Endothelial cell of umbilical vein (primary cell): ENCODE measurements at regions not wholly inside any gene's neighbourhood (a gene's known extent, or its start where the extent isn't known, plus 50 kb on each side); places are given as distances from the start of the nearest gene placed in this dataset.

ENCODE experiments used
- BruUV-seq: library from RNA; stranded (reverse); fragments of 400-500 nt; replicated peaks from 2 replicates; lab custom pipeline; 2021; lab: Mats Ljungman, UMichigan
- CTCF ChIA-PET: fragments of 300-600, 350-600 bp; sonication (Branson Sonifier 250); formaldehyde crosslinking; loops from one replicate; lab custom pipeline; 2021; ENCODE audit warnings: antibody characterized with exemption, inconsistent platforms; lab: Charles Lee
- POLR2A ChIA-PET: fragments of 300-600, 350-600 bp; sonication (Branson Sonifier 250); formaldehyde crosslinking; loops from one replicate; lab custom pipeline; 2021; ENCODE audit warnings: antibody characterized with exemption, inconsistent platforms; lab: Charles Lee
- DNase-seq: peaks from one replicate; pipeline ENCODE4 v3.0.0-alpha.2; 2011; ENCODE audit warnings: low read depth, low spot score
- FAIRE-seq: peaks from 2 replicates; lab custom pipeline; 2011; peaks lifted over from hg19 to GRCh38; lab: Jason Lieb, UNC
- H2AFZ ChIP-seq: 2 replicates; pipeline ENCODE4 v1.6.0; 2012; ENCODE audit warnings: low read depth, low read length, control low read depth, inconsistent platforms
- H3K27ac ChIP-seq: 2 replicates; pipeline ENCODE4 v1.5.1; 2011; ENCODE audit warnings: low read depth, mild to moderate bottlenecking, control low read depth, low read length, moderate library complexity; ENCODE audit not compliant: insufficient read depth
- H3K27me3 ChIP-seq, 2 experiments: 2 replicates each; pipeline versions ENCODE4 v1.6.0 to v1.6.1; 2011; ENCODE audit warnings: low read length in 2 of 2, mixed read lengths in 1 of 2; ENCODE audit not compliant: control insufficient read depth in 2 of 2, insufficient read depth in 2 of 2
- H3K36me3 ChIP-seq, 2 experiments: 2 replicates in 1 of 2; 3 replicates in 1 of 2; pipeline ENCODE4 v1.5.1; 2011; ENCODE audit warnings: low read length in 2 of 2, mild to moderate bottlenecking in 1 of 2, moderate library complexity in 1 of 2; ENCODE audit not compliant: control insufficient read depth in 2 of 2, insufficient read depth in 2 of 2; ENCODE audit errors: extremely low read depth in 1 of 2
- H3K4me1 ChIP-seq: 3 replicates; pipeline ENCODE4 v1.5.1; 2011; ENCODE audit warnings: mild to moderate bottlenecking, low read length; ENCODE audit not compliant: control insufficient read depth, insufficient read depth; ENCODE audit errors: extremely low read depth
- H3K4me2 ChIP-seq: 2 replicates; pipeline ENCODE4 v1.6.1; 2011; ENCODE audit warnings: low read length, control low read depth, mixed read lengths; ENCODE audit not compliant: insufficient read depth
- H3K4me3 ChIP-seq, 3 experiments: fragments of 200-600 bp in 1 of 3; sonication (generic), shearing (Covaris generic) in 1 of 3; replicated peaks in 1 of 3; 2 replicates each; pipeline ENCODE4 v1.5.1; 2011 to 2016; ENCODE audit warnings: control low read depth in 3 of 3, low read length in 3 of 3, mild to moderate bottlenecking in 2 of 3, inconsistent platforms in 1 of 3, low read depth in 1 of 3, moderate library complexity in 1 of 3; ENCODE audit not compliant: insufficient read depth in 1 of 3
- H3K79me2 ChIP-seq: 2 replicates; pipeline ENCODE4 v1.6.0; 2012; ENCODE audit warnings: low read length, inconsistent platforms; ENCODE audit not compliant: control insufficient read depth, insufficient read depth
- H3K9ac ChIP-seq: replicated peaks from 2 replicates; pipeline ENCODE3; 2011; ENCODE audit warnings: low read length, control low read depth; ENCODE audit not compliant: insufficient read depth; ENCODE audit errors: extremely low read depth
- H3K9me1 ChIP-seq: replicated peaks from 3 replicates; pipeline ENCODE4 v1.6.0; 2011; ENCODE audit warnings: mild to moderate bottlenecking, low read length; ENCODE audit not compliant: control insufficient read depth, insufficient read depth; ENCODE audit errors: extremely low read depth
- H3K9me3 ChIP-seq: replicated peaks from 2 replicates; pipeline ENCODE4 v1.5.1; 2012; ENCODE audit warnings: low read length, inconsistent platforms; ENCODE audit not compliant: control insufficient read depth, insufficient read depth
- H4K20me1 ChIP-seq: replicated peaks from 2 replicates; pipeline ENCODE3; 2011; ENCODE audit warnings: mild to moderate bottlenecking, low read length; ENCODE audit not compliant: control insufficient read depth, insufficient read depth; ENCODE audit errors: extremely low read depth
- CTCF ChIP-seq, 2 donors: IDR thresholded peaks; 1 replicate in 1 of 2; 2 replicates in 1 of 2; pipeline ENCODE4 v1.5.1; 2011; ENCODE audit warnings: low read length in 2 of 2, mild to moderate bottlenecking in 2 of 2, moderate library complexity in 2 of 2, control low read depth in 1 of 2, inconsistent platforms in 1 of 2, low read depth in 1 of 2; ENCODE audit not compliant: insufficient read depth in 1 of 2; ENCODE audit errors: extremely low read depth in 1 of 2
- EZH2 ChIP-seq: IDR thresholded peaks from 2 replicates; pipeline ENCODE4 v1.6.1; 2012; ENCODE audit warnings: borderline replicate concordance, low read depth, mild to moderate bottlenecking, moderate library complexity, low read length, inconsistent platforms; ENCODE audit not compliant: severe bottlenecking
- FOS ChIP-seq: IDR thresholded peaks from 2 replicates; pipeline ENCODE4 v1.6.1; 2011; ENCODE audit warnings: mild to moderate bottlenecking, low read length, moderate library complexity, borderline replicate concordance; ENCODE audit not compliant: insufficient read depth
- GATA2 ChIP-seq: IDR thresholded peaks from 2 replicates; pipeline ENCODE4 v1.7.0; 2011; ENCODE audit warnings: low read depth, mild to moderate bottlenecking, moderate library complexity, mixed read lengths, low read length; ENCODE audit not compliant: insufficient read length, insufficient read depth
- JUN ChIP-seq: IDR thresholded peaks from 2 replicates; pipeline ENCODE4 v1.6.1; 2011; ENCODE audit warnings: borderline replicate concordance, low read depth; ENCODE audit not compliant: insufficient read length, insufficient read depth
- MAX ChIP-seq: IDR thresholded peaks from 2 replicates; pipeline ENCODE4 v1.6.1; 2011; ENCODE audit not compliant: insufficient read depth, insufficient read length
- MYC ChIP-seq: IDR thresholded peaks from one replicate; pipeline ENCODE4 v1.6.1; 2011; ENCODE audit warnings: mild to moderate bottlenecking, low read depth, low read length
- POLR2A ChIP-seq: IDR thresholded peaks from 2 replicates; pipeline ENCODE4 v1.6.1; 2012; ENCODE audit warnings: low read depth, mild to moderate bottlenecking, control low read depth, low read length
- POLR2AphosphoS5 ChIP-seq: IDR thresholded peaks from 2 replicates; pipeline ENCODE4 v1.6.1; 2012; ENCODE audit warnings: low read depth, mild to moderate bottlenecking, control low read depth, low read length, moderate library complexity; ENCODE audit not compliant: insufficient read depth
- dilution Hi-C: fragments of 300-500 bp; cut with MboI; formaldehyde crosslinking; loops from one replicate; pipeline ENCODE4 v1.15.0; 2019; ENCODE audit warnings: low sequenced_read_pairs; ENCODE audit not compliant: extremely low pct_ligation_motif_present
- intact Hi-C: fragments of 100-400 bp; cut with micrococcal nuclease; formaldehyde crosslinking; loops from one replicate; pipeline ENCODE4 v1.10.0; 2022

DNA sequence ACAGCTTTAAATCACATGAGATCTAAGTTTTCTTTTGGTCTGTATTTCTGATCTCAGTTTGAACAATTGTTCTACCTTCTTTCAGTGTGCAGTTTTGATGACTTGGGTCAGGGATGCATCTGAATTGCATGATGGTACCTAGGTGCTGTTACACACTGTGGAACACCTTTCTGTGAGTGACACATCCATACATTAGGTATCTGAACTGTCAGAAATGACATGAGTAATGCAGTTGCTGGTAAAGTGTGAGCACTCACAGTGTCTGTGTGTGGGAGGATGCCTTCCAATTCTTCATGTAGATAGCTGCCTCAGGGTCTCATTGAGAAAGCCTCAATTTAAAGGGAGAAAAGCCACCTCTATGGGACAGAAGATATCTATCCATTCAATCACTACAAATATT lies 411.9 kb downstream of the PPARGC1A start:
- no peaks in the 10 kb centered on the region for H3K36me3 ChIP-seq
- no peak overlapping the region for H3K4me3 ChIP-seq
- H3K9me3 ChIP-seq = no peaks in the 10 kb centered on the region
- no peaks in the 10 kb centered on the region for H3K27me3 ChIP-seq
- no peak overlapping the region for H3K27ac ChIP-seq
- CTCF ChIA-PET = no interaction called here
- POLR2A ChIA-PET = no interaction called here
- H3K4me2 ChIP-seq = no peak overlapping the region
- TF ChIP-seq MYC (no peak), FOS (no peak), JUN (no peak), MAX (no peak), GATA2 (no peak)
- no peaks in the 10 kb centered on the region for H4K20me1 ChIP-seq
- H3K4me1 ChIP-seq = no peaks in the 10 kb centered on the region
- DNase-seq (no peak), FAIRE-seq (no peak)
- no TSS peak for BruUV-seq
- dilution Hi-C loops (no loop called here), intact Hi-C loops (no loop called here)
- H3K9me1 ChIP-seq = no peaks in the 10 kb centered on the region
- H2AFZ ChIP-seq = no peak overlapping the region
- H3K9ac ChIP-seq = no peak overlapping the region
- no peaks in the 10 kb centered on the region for H3K79me2 ChIP-seq

GRCh38 chr4:23476515-23477090 lies 413.2 kb downstream of the PPARGC1A start:
- Histone ChIP-seq H3K27ac (no peak overlapping the region), H3K4me2 (no peak overlapping the region), H3K79me2 (no peaks in the 10 kb centered on the region), H3K36me3 (no peaks in the 10 kb centered on the region), H3K4me3 (no peak overlapping the region), H3K9me1 (no peaks in the 10 kb centered on the region), H3K27me3 (no peaks in the 10 kb centered on the region), H3K9me3 (no peaks in the 10 kb centered on the region), H3K4me1 (no peaks in the 10 kb centered on the region), H2AFZ (no peak overlapping the region), H3K9ac (no peak overlapping the region), H4K20me1 (no peaks in the 10 kb centered on the region)
- DNase-seq = no peak
- CTCF ChIA-PET = no interaction called here
- intact Hi-C loops = no loop called here
- dilution Hi-C loops = no loop called here
- POLR2A ChIA-PET = no interaction called here
- FAIRE-seq = no peak
- TF ChIP-seq MYC (no peak), CTCF (IDR thresholded peaks at IDR 0.05; ENCODE audit: extremely low read depth in 1 of 2, insufficient read depth in 1 of 2, low read depth in 1 of 2, low read length in 2 of 2) (no peak), POLR2A (no peak), POLR2AphosphoS5 (no peak), MAX (no peak), GATA2 (no peak), FOS (no peak), EZH2 (no peak), JUN (no peak)
- BruUV-seq = no TSS peak
